IMR-90 (cell line): ENCODE measurements at regions not wholly inside any gene's neighbourhood (a gene's known extent, or its start where the extent isn't known, plus 50 kb on each side); places are given as distances from the start of the nearest gene placed in this dataset.

ENCODE experiments used
- ATAC-seq: fragments of 200-7000 bp; cut with Tn5 transposase; 2 replicates; pipeline ENCODE4 v1.9.1; 2020; ENCODE audit warnings: low read depth, mild to moderate bottlenecking, moderate library complexity
- BruUV-seq: library from RNA; stranded (reverse); fragments of 400-500 nt; replicated peaks from 2 replicates; lab custom pipeline; 2021; lab: Mats Ljungman, UMichigan
- CTCF ChIA-PET: fragments of 300-600 bp; formaldehyde crosslinking; extraction: SDS; loops from one replicate; lab custom pipeline; 2021; ENCODE audit warnings: antibody characterized with exemption; lab: Yijun Ruan, JAX
- POLR2A ChIA-PET: fragments of 300-600 bp; sonication (Branson Sonifier 250); formaldehyde crosslinking; loops from one replicate; lab custom pipeline; 2022; ENCODE audit warnings: antibody characterized with exemption; ENCODE audit not compliant: unreplicated experiment; lab: Charles Lee
- DNase-seq: peaks from one replicate; pipeline ENCODE4 v3.0.0; 2013
- H2AFZ ChIP-seq: replicated peaks from 2 replicates; pipeline ENCODE3; 2013; ENCODE audit warnings: low read length, mild to moderate bottlenecking; ENCODE audit not compliant: poor library complexity
- H2AK5ac ChIP-seq: 2 replicates; pipeline ENCODE4 v1.6.1; 2013; ENCODE audit warnings: low read depth, low read length, inconsistent platforms
- H2AK9ac ChIP-seq: replicated peaks from 2 replicates; pipeline ENCODE3; 2013; ENCODE audit warnings: mild to moderate bottlenecking, low read depth, low read length, moderate library complexity; ENCODE audit not compliant: poor library complexity
- H2BK120ac ChIP-seq: 2 replicates; pipeline ENCODE4 v1.6.1; 2013; ENCODE audit warnings: low read depth, low read length, inconsistent platforms
- H2BK15ac ChIP-seq: 3 replicates; pipeline ENCODE4 v1.6.1; 2013; ENCODE audit warnings: low read depth, low read length, inconsistent platforms
- H2BK20ac ChIP-seq: 2 replicates; pipeline ENCODE4 v1.6.1; 2013; ENCODE audit warnings: low read depth, mild to moderate bottlenecking, inconsistent platforms, low read length, moderate library complexity
- H2BK5ac ChIP-seq: 2 replicates; pipeline ENCODE4 v1.6.1; 2013; ENCODE audit warnings: mild to moderate bottlenecking, low read depth, low read length, inconsistent platforms; ENCODE audit not compliant: poor library complexity, severe bottlenecking
- H3K14ac ChIP-seq: replicated peaks from 2 replicates; pipeline ENCODE4 v1.6.1; 2013; ENCODE audit warnings: low read depth, low read length, inconsistent platforms
- H3K18ac ChIP-seq: 2 replicates; pipeline ENCODE4 v1.6.1; 2013; ENCODE audit warnings: low read depth, low read length, control low read depth
- H3K23ac ChIP-seq: 2 replicates; pipeline ENCODE4 v1.6.1; 2013; ENCODE audit warnings: low read depth, low read length, inconsistent platforms
- H3K27ac ChIP-seq: 2 replicates; pipeline ENCODE4 v1.5.1; 2013; ENCODE audit warnings: mild to moderate bottlenecking, control low read depth, low read length; ENCODE audit not compliant: insufficient read depth
- H3K27me3 ChIP-seq: 2 replicates; pipeline ENCODE4 v1.6.1; 2013; ENCODE audit warnings: low read length; ENCODE audit not compliant: control insufficient read depth, insufficient read depth
- H3K36me3 ChIP-seq: 2 replicates; pipeline ENCODE4 v1.6.1; 2013; ENCODE audit warnings: low read length, mixed read lengths; ENCODE audit not compliant: control insufficient read depth, insufficient read depth
- H3K4ac ChIP-seq: 2 replicates; pipeline ENCODE4 v1.6.1; 2013; ENCODE audit warnings: low read depth, low read length, inconsistent platforms
- H3K4me1 ChIP-seq: 2 replicates; pipeline ENCODE4 v1.6.1; 2013; ENCODE audit warnings: low read length, mixed read lengths; ENCODE audit not compliant: control insufficient read depth, insufficient read depth
- H3K4me2 ChIP-seq: 2 replicates; pipeline ENCODE4 v1.6.1; 2013; ENCODE audit warnings: low read depth, mild to moderate bottlenecking, control low read depth, low read length, moderate library complexity
- H3K4me3 ChIP-seq: 2 replicates; pipeline ENCODE4 v1.5.1; 2013; ENCODE audit warnings: low read depth, mild to moderate bottlenecking, control low read depth, low read length, moderate library complexity; ENCODE audit not compliant: insufficient read depth
- H3K56ac ChIP-seq: 2 replicates; pipeline ENCODE4 v1.6.1; 2013; ENCODE audit warnings: low read length, inconsistent platforms; ENCODE audit not compliant: insufficient read depth; ENCODE audit errors: extremely low read depth
- H3K79me1 ChIP-seq, 2 experiments: 2 replicates each; pipeline ENCODE4 v1.6.1; 2013; ENCODE audit warnings: low read length in 2 of 2, inconsistent platforms in 1 of 2, low read depth in 1 of 2
- H3K9ac ChIP-seq: 2 replicates; pipeline ENCODE4 v1.6.1; 2013; ENCODE audit warnings: low read depth, low read length, control low read depth
- H3K9me1 ChIP-seq: 2 replicates; pipeline ENCODE4 v1.6.1; 2013; ENCODE audit warnings: low read length, inconsistent platforms; ENCODE audit not compliant: insufficient read depth
- H3K9me3 ChIP-seq: 2 replicates; pipeline ENCODE4 v1.6.1; 2013; ENCODE audit warnings: low read length; ENCODE audit not compliant: control insufficient read depth, insufficient read depth
- H4K20me1 ChIP-seq: 2 replicates; pipeline ENCODE4 v1.6.1; 2013; ENCODE audit warnings: low read length, inconsistent platforms; ENCODE audit not compliant: insufficient read depth
- H4K5ac ChIP-seq: 2 replicates; pipeline ENCODE4 v1.6.1; 2013; ENCODE audit warnings: mild to moderate bottlenecking, low read depth, low read length, control low read depth
- H4K8ac ChIP-seq, 2 experiments: 2 replicates each; pipeline ENCODE4 v1.6.1; 2013; ENCODE audit warnings: low read depth in 2 of 2, low read length in 2 of 2, control low read depth in 1 of 2, inconsistent platforms in 1 of 2
- H4K91ac ChIP-seq: 2 replicates; pipeline ENCODE4 v1.6.1; 2013; ENCODE audit warnings: low read depth, low read length, inconsistent platforms; ENCODE audit not compliant: insufficient read depth
- CEBPB ChIP-seq: IDR thresholded peaks from 2 replicates; pipeline ENCODE4 v1.6.1; 2012; ENCODE audit warnings: low read depth, low read length, improper control_type of control experiment
- RFX5 ChIP-seq: IDR thresholded peaks from 2 replicates; pipeline ENCODE4 v1.8.0; 2012; ENCODE audit warnings: low read depth, mild to moderate bottlenecking, low read length, moderate library complexity
- WGBS, 2 experiments: methylation state at CpG; one replicate each; pipeline versions ENCODE4 v1.1.5 to v1.1.7; 2013; ENCODE audit warnings: missing lambda C conversion rate in 2 of 2; ENCODE audit not compliant: insufficient read length in 1 of 2; ENCODE audit errors: extremely low coverage in 2 of 2; 5-methylcytosine and 5-hydroxymethylcytosine counted together
- dilution Hi-C: fragments of 300-500 bp; cut with HindIII; formaldehyde crosslinking; loops from one replicate; pipeline ENCODE4 v1.14.3; 2018; ENCODE audit warnings: low sequenced_read_pairs; ENCODE audit not compliant: unreplicated experiment
- in situ Hi-C: fragments of 300-500 bp; cut with MboI; formaldehyde crosslinking; loops from 3 replicates; pipeline ENCODE4 v1.14.3; 2019; ENCODE audit warnings: low sequenced_read_pairs, inconsistent platforms, mixed read lengths
- intact Hi-C: fragments of 100-400 bp; cut with micrococcal nuclease; formaldehyde crosslinking; loops from 2 replicates; pipeline ENCODE4 v1.10.0; 2022

DNA sequence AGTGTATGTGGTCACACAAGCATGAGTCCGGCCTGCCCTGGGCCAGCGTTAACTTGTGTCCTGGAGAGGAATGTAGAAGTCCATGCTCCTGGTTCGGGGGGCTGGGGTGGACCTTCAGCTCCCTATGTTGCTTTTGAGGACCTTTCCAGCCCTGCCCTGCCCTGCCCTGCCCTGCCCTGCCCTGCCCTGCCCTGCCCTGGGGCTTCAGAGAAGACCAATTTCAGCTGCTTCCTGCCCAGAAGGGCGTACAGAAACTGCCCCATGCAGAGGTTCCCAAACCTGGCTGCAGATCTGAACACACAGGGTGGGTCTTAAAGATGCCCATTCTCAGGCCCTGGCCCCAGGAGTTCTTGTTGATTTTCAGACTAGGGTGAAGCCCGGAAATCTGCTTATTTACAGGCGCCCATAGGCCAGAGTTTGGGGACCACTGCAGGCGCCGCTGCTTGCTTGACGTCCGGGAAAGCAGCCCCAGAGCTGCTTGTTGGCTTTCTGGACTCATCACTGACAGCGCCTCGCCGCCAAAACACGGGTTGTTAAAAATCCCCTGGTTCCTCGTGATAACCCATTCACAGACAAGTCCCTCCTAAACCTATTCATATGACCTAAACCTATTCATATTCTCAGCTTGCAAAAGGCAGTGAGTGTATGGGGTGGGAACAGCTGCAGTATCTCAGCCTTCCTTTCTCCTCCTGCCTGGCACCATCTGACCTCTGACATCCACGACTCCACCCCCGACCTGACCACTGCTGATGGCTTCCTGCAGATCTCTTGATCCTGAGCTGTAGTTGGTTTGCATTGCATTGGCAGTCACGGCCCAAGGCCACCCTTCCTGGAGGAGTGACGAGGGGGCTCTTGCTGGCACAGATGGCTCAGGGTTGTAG is 198.3 kb downstream of the GLI2 start:
- peaks cover 69% of the 10 kb centered on the region for H3K4me1 ChIP-seq
- dilution Hi-C loops (no loop called here), intact Hi-C loops (loop anchor here (10.0 kb wide), 1 partner anchor 239 kb away; no protein-coding TSS in a partner anchor), in situ Hi-C loops (no loop called here)
- no peaks in the 10 kb centered on the region for H3K27me3 ChIP-seq
- 56% methylated on average over 8 of the region's 19 CpGs; no CpG with 5 or more reads in 1 of the 2 experiments for WGBS, 2 experiments
- CTCF ChIA-PET, result interaction anchor here (1.2 kb wide), 1 partner anchor 42 kb away, joined by 3 read pairs; no protein-coding TSS in a partner anchor
- H2BK120ac ChIP-seq, result peak overlapping the region; percentile 90
- peak overlapping the region; percentile 75 for H3K14ac ChIP-seq
- peak overlapping the region; percentile 46; the same call in 1 of the 2 replicates for H3K56ac ChIP-seq
- peaks cover 29 to 93% of the 10 kb centered on the region in 2 experiments for H3K79me1 ChIP-seq
- H3K4ac ChIP-seq, result peak overlapping the region; percentile 96
- H3K27ac ChIP-seq, result peak overlapping the region; percentile 79
- H3K23ac ChIP-seq, result peak overlapping the region; percentile 78
- peaks cover 2% of the 10 kb centered on the region; the same call in 1 of the 2 replicates for H3K9me3 ChIP-seq
- DNase-seq, result peak; percentile 53
- H2BK20ac ChIP-seq, result peak overlapping the region; percentile 62
- TF ChIP-seq CEBPB, result 0 out of 2 replicates have a peak, but pooled peaks have one; percentile 3
- no peak for TF ChIP-seq RFX5
- peaks cover 56% of the 10 kb centered on the region for H3K9me1 ChIP-seq
- peak overlapping the region; percentile 35 to 66 for H4K8ac ChIP-seq
- H3K9ac ChIP-seq, result no peak overlapping the region; the same call in 1 of the 2 replicates
- H2AK9ac ChIP-seq, result peak overlapping the region; percentile 70
- H3K4me2 ChIP-seq, result peak overlapping the region; percentile 7; the same call in 1 of the 2 replicates
- no TSS peak for BruUV-seq
- POLR2A ChIA-PET, result no interaction called here
- H4K20me1 ChIP-seq, result peaks cover 32% of the 10 kb centered on the region
- peak overlapping the region; percentile 90 for H2AK5ac ChIP-seq
- no peak overlapping the region for H2AFZ ChIP-seq
- H2BK5ac ChIP-seq, result peak overlapping the region; percentile 93
- ATAC-seq, result no peak; the same call in 1 of the 2 replicates
- peak overlapping the region; percentile 45 for H4K5ac ChIP-seq
- peaks cover 14% of the 10 kb centered on the region for H3K36me3 ChIP-seq
- H2BK15ac ChIP-seq, result peak overlapping the region; percentile 45; the same call in 2 of the 3 replicates
- peak overlapping the region; percentile 70 for H3K18ac ChIP-seq
- peak overlapping the region; percentile 93 for H4K91ac ChIP-seq
- no peak overlapping the region for H3K4me3 ChIP-seq
